NCI-H510A (cell line): ENCODE measurements at regions not wholly inside any gene's neighbourhood (a gene's known extent, or its start where the extent isn't known, plus 50 kb on each side); places are given as distances from the start of the nearest gene placed in this dataset.
"Not testable (repeated sequence)": the region's sequence is repeated elsewhere in the genome, so short reads cannot be mapped to it uniquely, and the experiment has no call there.

Experiments used
- DNase-seq: peaks from one replicate; lab custom pipeline; 2025; lab: John Stamatoyannopoulos, UW

- no peak for DNase-seq
Measured at GRCh38 chr16:65426484-65426883, 304.6 kb upstream of the CDH11 start.

DNA sequence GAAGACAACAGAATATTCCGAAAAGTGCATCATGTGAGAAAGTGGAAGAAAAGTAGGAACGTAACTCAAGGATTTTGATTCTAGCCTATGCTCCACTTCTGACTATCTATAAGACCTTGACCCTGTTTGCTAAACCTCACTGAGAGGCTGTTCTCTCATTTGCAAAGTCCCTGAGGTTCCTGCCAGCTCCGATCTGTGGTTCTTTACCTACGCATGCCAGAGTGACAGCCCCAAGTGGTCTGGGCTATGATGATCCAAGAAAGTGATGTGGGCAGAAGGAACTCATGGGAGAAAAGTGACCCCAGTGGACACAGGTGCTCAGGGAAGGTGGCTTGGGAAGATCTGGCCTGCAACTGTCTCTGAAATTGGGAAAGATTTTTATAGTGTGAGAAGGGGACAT, 301.1 kb upstream of the CDH11 start:
- DNase-seq: no peak

DNA sequence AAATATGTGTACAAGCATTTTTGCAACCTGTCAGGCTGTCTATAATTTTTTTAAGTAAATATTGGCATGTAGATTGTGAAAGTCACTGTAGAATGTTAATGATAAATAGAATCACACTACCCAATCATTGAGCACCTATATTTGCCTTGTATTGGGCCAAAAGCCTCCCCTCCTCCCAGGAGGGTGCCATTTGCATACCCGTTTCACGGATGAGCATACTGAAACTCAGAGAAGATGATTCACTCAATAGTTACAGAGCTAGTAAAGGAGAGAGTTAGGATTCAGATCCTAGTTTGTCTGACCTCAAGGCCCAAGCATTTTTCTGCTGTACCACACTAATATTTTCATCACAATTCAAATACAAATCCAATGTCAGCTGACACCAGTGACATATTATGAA, 299.7 kb upstream of the CDH11 start:
- DNase-seq: no peak

DNA sequence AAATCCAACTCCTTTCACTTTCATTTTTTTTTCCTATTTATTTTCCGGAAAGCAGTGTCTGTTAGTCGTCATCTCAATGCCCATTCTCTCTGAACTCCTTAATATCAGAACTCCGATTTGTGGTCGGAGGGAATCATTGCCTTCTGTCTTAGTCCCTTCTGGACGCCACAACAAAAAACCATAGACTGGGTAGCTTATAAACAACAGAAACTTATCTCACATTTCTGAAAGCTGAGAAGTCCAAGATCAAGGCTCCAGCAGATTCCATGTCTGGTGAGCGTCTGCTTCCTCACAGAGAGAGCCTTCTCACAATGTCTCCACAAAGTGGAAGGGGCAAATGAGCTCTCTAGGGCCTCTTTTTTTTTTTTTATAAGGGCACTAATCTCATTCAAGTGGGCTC, 296.6 kb upstream of the CDH11 start:
- DNase-seq: no peak

GRCh38 chr16:65415460-65415859, 293.6 kb upstream of the CDH11 start:
- no peak for DNase-seq

- DNase-seq: no peak
Measured at GRCh38 chr16:65414284-65414984, 292.6 kb upstream of the CDH11 start.

- no peak for DNase-seq
Measured at GRCh38 chr16:65413861-65414260, 292.0 kb upstream of the CDH11 start.

DNA sequence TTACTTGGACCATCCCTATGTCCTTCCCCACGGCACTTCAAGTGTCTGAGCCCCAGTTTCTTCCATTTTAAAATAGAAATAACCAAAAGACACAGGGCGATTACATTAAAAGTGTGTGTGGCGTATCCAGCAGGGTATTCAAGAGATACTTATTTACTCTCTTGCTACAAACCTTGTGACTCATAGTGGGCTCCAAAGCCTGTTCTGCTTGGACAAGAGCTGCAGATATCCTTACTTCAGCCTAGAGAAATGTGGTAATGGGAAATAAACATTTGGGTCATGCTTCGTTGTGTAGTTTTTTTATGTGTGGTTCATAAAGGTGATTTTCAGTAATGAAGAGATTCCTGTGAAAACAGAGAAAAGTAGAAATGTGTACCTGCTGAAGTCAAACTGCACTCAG, 288.9 kb upstream of the CDH11 start:
- DNase-seq: no peak

DNA sequence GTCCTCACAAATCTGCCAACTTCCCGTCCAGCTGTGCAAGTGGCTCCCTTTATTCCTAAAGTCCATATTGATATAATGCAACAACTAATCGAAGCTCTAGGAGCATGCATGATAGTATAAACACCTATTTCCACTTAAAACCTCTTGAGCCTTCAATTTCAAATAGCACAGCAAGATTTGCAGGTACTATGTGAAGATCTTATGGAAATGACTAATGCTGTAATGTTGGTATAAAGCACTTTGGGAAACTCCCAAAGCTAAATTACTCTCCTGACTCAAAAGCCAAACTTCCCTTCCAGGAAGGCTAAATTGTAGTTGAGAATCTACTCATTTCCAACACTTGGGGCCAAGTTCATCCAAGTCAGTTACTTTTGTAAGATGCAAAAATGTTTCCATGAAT, 287.6 kb upstream of the CDH11 start:
- no peak for DNase-seq

GRCh38 chr16:65406933-65407332, 285.1 kb upstream of the CDH11 start:
- DNase-seq: no peak

DNA sequence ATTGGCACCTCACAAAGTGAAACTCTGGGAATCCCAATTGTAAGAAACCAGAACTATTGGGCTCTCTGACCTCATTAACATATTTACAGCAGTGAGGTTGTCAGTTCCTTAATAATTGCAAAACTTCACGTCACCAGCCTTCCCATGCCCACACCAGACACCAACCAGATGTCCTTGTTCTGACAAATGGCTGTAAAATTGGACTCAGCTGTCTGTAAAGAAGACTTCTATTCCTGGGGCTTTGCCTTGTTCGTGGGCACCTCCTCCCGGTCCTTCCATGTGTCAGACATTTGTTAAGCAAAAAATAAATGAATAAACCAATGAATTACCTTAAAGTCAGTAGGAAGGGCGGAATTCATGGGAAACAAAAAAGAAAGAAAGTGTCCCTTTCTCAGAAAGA, 284.3 kb upstream of the CDH11 start:
- no peak for DNase-seq

GRCh38 chr16:65394281-65394680, 272.4 kb upstream of the CDH11 start:
- no peak for DNase-seq

DNA sequence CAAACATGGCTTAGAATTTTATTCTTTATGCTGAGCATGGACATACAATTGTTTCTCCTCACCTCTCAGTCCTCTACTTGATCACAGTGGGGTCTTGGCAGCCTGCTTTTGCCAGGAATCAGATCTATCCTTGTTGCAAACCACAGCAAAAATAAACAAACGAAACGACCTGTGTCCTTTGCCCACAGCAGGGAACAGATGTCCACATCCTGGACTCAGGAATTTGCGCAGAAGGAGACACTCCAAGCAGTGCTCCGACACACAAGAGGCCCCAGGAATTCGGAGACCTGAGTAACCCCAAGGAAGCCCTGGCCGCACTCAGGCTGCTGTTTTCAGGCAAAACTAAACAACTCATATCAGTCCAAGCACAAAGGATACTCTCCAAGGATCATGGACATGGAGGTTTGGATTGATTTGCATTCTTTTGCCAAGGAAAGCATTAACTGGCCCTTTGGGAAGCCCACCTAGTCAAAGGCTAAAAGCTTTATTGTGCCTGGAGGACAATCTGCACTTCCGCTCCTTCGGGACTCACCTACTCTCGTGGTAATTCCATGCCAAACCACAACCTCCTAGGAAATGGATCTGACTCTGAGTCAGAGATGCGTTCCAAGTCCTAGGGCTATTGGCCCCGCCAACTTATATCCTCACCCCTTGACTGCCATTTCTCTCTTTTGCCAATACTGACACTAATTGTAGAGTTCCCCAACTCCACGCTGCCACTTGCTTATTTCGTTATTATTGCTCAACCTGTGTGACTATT, 271.1 kb upstream of the CDH11 start:
- DNase-seq: no peak

GRCh38 chr16:65388592-65388991, 266.7 kb upstream of the CDH11 start:
- DNase-seq: no peak

GRCh38 chr16:65386672-65387071, 264.8 kb upstream of the CDH11 start:
- DNase-seq: no peak

GRCh38 chr16:65384441-65384840, 262.6 kb upstream of the CDH11 start:
- no peak for DNase-seq

GRCh38 chr16:65377195-65377594, 255.3 kb upstream of the CDH11 start:
- no peak for DNase-seq

DNA sequence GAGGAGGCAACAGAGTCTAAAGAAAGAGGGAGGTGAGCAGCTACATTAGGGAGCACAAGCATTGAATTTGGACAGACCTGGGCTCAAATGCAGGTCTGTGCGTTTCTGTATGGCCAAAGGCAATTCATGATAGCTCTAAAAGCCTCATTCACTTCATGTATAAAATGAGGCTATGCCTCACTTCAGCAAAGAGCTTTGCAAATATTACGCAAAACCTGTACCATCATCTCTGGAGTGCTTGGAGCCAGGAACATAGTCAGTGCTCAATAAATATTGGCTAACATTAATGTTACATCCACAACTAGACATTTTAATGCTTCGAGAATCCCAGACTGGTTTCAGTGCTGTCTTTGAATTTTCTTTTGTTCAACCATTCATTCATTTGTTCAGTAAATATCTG, 254.7 kb upstream of the CDH11 start:
- DNase-seq: no peak

DNA sequence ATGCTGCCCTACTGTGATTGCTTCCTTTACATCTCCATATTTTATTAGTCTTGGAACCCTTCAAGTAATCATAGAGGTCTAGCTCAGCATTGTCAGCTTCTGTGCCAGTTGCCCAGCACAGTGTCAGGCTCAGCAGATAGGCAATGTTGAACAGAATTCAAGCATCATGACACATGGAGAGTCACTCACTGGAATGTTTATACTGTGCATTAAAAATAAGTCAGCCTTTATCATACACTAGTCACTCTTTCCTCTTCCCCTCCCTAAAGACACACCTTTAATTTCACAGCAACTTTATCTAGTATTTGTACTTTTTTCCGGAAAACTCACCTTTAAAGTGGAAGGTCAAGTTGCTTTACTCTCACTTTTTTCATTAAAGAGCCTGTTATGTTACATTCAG, 253.8 kb upstream of the CDH11 start:
- no peak for DNase-seq

- no peak for DNase-seq
Measured at GRCh38 chr16:65373097-65373496, 251.2 kb upstream of the CDH11 start.

DNA sequence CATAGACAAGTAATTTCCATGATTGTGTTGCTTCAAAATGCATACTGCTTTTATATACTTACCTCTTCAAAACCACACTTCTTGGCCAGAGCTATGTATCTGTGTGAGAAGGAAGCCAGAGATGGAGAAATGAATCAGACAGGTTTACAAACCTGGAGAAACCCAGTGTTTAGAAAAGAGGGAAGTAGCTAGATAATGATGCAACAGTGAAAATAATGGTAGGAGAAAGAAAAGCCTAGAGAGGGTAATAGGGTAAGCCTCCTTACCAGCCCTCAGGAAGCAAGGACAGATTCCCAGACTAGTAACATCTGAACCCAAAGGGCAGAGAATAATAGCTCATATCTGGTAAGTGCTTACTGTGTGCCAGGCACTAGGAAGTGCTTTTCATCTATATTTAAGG, 250.3 kb upstream of the CDH11 start:
- no peak for DNase-seq

GRCh38 chr16:65365732-65366715, 244.2 kb upstream of the CDH11 start:
- no peak for DNase-seq

DNA sequence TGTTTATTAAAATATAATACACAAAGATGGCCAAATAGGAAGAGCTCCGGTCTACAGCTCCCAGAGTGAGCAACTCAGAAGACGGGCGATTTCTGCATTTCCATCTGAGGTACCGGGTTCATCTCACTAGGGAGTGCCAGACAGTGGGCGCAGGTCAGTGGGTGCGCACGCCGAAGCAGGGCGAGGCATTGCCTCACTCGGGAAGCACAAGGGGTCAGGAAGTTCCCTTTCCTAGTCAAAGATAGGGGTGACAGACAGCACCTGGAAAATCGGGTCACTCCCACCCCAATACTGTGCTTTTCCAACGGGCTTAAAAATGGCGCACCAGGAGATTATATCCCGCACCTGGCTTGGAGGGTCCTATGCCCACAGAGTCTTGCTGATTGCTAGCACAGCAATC, 234.9 kb upstream of the CDH11 start:
- DNase-seq: not testable (repeated sequence)
